HL-60/S4 treated with phorbol 12-myristate 13-acetate at 8.2 ng/mL for 4 days and 3 days (cell line): ENCODE measurements at regions not wholly inside any gene's neighbourhood (a gene's known extent, or its start where the extent isn't known, plus 50 kb on each side); places are given as distances from the start of the nearest gene placed in this dataset.

ENCODE experiments used
- in situ Hi-C: fragments of 300-500 bp; cut with MboI; formaldehyde crosslinking; loops from 2 replicates; pipeline ENCODE4 v1.15.0; 2022; ENCODE audit warnings: low sequenced_read_pairs

DNA sequence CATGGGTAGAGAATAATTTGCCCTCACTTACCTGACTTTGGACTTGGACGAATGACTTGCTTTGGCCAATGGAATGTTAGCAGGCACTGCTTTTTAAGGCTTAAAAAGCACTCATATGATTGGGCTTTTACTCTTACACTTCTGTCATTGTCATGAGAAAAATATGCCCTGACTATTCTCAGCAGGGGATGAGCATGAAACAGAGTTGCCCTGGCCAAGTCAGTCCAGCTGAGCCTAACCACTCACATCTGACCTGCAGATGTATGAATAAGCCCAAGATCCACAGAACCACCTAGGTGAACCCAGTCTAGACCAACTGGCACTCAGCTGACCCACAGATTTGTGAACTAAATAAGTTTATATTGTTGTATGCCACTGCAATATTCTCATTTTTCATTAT, 573.5 kb downstream of the TNS3 start:
- in situ Hi-C loops: no loop called here

DNA sequence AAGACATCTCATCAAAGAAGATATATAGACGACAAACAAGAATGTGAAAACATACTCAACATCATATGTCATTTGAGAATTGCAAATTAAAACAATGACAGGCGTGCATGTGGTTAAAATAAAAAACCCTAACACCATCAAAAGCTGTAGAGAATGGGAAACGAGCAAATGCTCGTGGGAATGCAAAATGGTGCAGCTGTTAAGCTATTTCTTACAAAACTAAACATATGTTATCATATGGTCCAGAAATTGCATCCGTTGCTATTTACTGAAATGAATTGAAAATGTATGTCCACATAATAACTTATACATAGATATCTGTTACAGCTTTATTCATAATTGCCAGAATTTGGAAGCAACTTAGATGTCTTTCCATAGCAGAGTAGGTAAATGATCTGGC, 574.4 kb downstream of the TNS3 start:
- in situ Hi-C loops: no loop called here

DNA sequence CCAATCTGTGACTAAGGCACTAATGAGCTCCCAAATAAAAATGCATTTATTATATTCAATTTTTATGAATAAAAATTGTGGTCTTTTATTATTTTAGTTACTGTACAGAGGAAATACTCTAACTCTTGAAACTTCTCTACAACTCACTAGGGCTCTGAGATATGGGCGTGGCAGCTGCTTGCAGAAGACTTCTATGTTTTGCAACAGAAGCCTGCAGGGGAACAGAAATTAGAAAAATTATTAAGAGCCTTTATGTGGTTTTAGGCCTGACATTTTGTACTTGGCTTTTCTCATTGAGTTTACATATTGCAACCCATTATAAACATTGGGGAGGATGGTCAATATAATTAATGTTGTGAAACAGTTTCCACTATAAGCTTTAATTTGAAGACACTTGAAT, 581.4 kb downstream of the TNS3 start:
- in situ Hi-C loops: no loop called here

DNA sequence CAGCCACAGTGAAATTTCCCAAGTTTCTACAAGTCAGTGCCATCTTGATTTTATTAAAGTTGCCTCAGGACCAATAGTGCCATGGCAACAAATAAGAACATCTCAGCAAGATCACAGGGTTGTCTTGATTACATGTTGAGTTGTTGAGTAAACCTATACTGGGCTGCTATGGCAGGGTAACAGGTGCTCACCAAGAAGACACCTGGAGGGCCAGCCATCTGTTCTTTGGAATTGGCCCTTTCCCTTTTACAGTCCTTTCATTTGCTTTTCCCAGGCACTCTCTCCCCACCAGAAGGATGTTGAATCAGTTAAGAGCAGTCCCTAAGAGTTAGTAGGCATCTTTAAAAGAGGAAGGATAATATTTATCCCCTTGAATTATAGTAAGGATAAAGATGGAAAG, 582.0 kb downstream of the TNS3 start:
- in situ Hi-C loops: no loop called here

DNA sequence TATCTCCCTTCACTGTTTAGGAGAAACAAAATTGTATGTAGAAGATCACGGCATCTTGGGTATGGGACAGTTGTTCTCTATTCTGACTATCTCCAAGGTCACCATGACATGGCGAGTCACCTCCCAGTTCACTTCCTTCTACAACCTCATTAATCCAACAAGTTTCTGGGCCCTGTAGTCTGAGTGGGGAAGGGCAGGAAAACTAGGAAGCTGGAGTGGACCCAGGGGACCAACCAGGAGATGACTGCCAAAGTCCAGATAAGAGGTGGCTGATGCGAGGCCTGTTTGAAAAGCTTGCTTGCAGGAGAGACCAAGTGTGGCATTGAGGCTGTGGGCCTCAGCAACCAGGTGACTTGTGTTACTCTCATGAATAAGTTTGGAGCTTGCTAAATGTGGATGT, 584.9 kb downstream of the TNS3 start:
- in situ Hi-C loops: no loop called here

DNA sequence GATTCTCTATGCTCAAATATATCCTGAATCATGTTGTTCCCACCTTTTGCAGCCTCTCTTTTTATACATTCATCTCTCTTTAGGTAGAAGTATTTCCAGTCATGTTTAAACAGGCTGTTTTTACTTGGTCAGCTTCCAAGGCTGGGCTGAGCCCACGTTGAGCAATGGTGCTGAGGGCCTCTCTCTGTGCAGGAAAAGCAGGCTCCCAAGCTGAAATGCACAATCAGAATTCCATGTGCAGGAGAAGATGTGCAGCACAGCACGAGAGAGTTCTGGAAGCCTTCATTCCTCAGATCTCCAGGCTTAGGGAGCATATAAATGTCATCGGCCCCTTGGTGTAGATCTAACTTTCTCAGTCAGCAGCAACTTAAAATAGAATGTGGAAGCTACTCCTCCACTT, 588.5 kb downstream of the TNS3 start:
- in situ Hi-C loops: no loop called here

DNA sequence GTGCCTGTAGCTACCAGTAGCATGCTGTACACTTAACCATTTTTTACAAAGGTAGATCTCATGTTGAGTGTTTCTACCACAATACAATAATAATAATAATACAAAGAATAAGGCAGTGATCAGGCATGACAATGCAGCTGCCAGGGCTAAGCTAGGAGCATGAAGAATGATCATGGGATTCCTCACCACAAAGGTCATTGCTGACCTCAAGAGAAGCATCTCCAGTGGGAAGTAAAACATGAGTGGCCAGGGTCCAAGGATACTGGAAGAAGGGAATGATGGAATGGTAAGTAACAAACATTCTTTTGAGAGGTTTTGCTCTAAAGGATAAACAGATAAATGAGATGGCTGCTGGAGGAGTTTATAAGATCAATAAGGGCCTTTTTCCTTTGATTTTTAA, 591.1 kb downstream of the TNS3 start:
- in situ Hi-C loops: no loop called here

DNA sequence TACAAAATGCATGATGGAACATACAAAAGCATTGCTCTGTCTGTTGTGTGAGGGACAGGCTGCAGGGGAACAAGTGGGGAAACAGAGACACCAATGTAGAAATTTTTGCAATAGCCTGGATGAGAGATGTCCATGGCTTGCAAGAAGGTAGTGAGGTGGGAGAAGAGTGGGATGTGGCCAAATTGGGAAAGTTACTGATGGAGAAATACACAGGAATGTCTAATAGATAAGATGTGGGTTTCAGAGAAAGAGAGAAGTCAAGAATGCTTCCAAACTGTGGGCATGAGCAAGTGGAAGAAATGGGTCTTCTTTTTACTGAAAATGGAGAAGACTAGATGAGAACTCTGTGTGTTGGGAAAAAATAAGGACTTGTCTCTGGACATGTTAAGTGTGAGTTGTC, 592.7 kb downstream of the TNS3 start:
- in situ Hi-C loops: no loop called here

DNA sequence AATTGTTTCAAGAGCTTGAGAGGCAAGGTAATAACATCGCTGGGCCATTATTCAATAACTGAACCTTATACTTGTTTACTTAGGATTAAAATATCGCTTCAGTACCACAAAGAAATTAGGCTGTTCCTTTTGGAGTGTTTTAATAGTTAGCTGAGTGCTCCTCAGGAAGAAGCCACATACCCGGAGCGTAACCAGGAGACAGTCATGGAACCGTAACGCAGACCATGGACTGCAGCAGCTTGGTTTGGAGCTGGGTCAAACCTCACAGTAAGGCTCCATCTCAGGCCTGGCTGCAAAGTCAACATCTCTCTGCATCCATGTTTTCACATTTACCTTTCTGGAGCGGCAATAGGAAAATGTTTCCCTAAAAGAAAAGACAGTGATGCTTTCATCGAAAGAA, 599.0 kb downstream of the TNS3 start:
- in situ Hi-C loops: no loop called here

DNA sequence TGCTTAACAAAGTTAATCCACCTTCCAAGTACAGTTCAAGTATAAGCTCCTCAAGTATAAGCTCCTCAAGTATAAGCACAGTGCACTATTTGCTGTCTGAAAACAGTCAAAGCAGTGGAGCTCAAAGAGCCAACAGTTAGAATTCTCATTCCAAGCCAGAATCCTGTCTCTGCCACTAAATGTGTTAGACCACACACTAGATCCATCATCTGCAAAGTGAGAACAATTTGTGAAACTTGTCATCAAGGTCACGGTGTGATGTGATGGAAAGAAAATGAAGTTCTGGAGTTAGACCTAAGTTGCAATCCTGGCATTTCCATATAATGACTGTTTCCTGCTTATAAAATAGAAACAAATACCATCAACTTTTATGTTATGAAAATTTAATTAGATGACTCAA, 602.5 kb downstream of the TNS3 start:
- in situ Hi-C loops: no loop called here

DNA sequence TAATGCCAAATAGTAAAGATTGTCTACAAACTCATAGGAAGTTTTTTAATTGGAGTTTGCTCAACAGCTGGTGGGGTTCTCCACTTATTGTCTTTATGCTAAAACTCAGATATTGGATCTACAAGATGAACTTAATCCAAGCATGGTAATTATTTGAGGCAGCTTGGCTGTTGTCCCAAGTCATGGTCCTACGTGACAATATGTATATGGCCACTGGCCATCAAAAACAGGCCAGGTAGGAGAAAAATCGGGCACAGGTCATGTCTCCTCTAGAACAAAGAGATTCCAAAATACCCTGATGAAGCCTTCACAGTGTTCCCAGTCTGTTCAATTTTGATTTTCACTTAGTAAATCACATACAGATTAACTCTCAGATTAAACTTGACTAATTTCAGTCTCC, 606.4 kb downstream of the TNS3 start:
- in situ Hi-C loops: no loop called here

DNA sequence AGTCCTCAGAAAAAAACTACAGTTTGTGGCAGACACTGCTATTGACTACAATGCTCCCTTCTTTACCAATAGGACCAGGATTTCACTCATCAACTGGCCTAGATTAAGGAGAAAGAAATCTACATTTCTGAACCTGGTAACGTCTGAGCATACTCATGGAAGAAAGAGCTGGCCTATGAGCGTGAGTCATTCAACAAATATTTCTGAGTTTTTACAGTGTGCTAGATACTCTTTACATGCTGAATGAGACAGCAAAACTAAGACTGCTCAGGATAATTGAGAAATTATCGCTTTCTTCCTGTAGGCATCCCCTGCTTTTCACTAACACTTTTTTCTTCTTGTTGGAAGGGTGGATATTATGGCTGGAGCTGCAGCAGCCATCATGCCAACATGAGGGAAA, 609.7 kb downstream of the TNS3 start:
- in situ Hi-C loops: no loop called here

DNA sequence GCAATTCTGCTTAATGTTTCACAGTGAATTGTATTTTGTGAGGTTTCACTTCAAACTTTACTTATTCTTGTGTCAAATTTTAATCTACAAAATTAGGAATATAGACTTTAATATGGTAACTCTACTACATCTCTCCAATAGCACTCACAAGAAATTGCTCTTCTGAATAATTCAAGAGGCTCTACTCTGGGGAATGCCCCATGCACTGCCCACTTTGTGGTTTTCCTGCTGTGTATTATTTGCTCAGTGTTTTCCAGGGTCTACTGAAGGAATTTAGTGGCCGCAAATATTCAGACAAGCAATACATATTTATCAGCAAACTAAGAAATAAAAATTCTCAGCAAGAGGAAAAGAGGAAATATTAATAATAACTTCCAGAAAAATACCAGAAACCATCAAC, 611.4 kb downstream of the TNS3 start:
- in situ Hi-C loops: no loop called here

DNA sequence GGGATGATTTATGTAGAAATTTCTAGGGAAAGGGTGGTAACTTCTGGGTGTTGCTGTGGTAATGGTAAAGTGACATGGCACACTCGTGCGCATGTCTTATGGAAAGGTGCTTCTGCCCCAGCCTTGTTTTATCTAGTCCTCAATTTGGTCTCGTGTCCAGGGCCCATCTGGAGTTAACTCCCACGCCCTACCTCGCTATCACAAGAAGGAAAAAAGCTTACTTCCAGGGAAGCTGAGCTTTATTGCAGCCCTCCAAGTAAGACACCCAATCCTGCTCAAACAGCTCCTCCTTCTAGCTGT, 611.8 kb downstream of the TNS3 start:
- in situ Hi-C loops: no loop called here

DNA sequence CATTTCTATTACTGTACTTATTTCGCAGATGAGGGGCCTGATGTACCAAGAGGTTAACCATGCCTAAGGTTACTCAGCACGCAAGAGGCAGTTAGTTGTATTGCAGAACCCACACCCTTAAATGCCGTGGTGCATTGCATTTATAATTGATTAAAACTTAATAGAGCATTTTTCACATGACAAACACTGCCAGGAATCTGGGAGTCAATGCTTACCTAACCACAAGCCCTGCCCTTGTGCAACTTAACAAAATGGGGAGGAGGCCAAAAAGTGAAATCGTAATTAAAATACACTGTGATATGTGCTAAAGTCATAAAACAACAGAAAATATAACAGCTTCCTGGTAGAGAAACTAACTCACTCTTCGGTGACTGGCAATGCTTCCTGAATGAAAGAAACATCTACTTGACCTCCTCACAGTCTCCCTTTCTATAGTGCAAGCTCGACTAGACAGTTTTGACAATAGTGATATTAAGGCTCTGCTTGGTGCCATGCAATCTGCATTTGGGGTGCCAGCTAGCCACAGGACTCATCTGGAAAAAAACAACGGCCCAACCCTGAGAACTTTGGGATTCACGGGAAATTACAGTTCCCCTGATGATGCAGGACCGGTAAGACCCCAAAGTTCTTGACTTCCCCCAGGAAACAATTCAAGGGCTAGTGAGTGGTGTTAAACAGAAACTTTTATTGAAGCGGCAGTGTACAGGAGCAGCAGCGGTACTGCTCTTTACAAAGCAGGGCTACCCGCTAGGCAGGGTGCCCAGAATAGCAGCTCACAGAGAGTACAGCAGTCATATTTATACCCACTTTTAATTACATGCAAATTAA, 612.4 kb downstream of the TNS3 start:
- in situ Hi-C loops: no loop called here

DNA sequence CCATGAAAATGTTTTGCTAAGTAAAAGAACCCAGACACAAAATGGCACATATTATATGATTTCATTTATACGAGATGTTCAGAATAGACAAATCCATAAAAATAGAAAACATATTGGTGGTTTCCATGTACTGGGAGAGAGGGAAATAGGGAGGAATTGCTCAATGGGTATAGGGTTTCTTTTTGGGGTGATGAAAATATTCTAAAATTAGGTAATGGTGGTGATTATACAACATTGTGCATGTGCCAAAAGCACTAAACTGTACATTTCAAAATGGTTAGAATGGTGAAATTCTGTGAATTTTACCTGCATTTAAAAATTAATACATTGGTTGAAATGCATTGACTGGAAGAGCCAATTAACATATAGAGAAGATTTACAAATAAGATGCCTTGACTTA, 613.9 kb downstream of the TNS3 start:
- in situ Hi-C loops: no loop called here

DNA sequence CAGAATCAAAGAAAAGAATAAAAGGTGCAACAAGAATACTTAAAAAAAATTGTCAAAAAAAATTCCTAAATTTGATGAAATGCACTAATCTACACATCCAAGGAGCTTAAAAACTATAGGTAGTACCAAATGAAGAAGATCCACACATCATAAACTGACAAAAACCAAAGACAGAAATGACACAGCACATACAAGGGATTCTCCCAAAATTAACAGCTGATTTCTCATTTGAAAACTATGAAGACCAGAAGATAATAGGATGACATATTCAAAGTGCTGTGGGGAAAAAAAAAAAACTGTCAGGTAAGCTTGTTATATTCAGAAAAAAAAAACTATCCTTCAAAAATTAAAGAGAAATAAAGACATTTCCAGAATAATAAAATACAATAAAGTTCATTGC, 618.2 kb downstream of the TNS3 start:
- in situ Hi-C loops: no loop called here

DNA sequence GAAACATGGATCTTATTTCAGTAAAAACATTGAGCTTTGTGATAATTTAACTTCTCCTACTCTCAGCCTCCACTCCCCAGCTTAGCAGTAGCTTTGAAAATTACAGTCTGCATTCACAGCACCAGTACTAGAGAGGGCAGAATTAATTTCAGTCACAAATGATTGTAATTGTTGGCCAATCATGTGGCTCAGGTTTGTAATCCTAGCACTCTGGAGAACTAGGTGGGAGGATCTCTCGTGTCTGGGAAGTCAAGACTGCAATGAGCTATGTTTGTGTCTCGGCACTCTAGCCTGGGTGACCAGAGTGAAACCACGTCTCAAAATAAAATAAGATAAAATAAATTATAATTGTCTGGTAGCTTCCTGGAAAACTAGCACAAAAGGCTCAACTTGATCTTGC, 620.9 kb downstream of the TNS3 start:
- in situ Hi-C loops: no loop called here

DNA sequence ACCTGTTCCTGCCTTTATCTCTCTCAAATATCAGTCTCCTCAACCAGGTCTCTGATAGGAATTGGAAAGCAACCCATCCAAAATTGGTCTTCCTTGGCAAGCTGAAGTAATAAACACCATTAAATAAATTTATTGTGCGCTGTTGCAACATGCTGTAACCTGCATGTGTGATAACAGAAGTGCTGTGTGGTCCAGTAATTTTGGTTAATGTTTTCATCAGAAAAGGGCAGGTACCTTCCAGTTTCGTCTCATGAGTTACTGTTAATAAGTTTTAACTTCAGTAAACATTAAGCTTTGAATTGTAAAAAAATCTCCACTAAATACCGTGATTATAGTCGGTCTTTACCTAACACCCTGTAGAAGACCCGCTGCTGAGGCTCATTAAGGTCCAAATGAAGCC, 624.7 kb downstream of the TNS3 start:
- in situ Hi-C loops: no loop called here

DNA sequence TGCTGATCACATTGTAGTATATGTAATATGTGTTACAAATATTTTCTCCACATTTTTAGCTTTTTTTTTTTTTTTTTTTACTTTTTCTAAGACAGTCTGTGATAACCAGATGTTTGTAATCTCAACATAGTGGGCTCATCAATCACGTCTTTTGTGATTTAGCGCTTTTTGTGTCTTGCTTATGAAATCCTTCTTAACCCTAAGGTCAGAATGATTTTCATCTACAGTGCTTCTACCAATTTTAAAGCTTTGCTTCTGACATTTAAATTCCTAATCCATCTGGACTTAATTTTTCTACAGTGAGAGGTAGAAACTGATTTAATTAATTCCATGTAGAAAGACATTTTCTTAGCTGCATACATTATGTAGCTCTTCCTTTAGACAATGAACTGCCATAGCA, 626.4 kb downstream of the TNS3 start:
- in situ Hi-C loops: no loop called here

DNA sequence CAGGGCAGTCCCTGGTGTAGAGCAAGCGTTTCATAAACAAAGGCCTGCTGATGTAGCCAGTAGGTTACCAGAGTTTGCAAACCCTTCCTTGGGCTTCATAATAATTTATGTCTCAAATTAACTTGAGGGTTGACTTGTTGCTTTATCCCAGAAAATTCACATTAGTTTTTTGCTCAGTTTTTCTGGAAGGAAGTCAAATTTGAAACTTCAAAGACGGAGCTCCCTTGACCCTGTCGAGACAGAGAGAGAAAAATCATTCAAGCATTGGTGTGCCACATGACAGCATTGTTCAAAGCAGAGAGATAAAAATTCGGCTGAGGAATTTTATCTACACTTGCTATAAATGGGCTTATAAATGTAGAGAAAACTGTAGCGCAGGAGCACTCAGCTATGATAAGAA, 627.7 kb downstream of the TNS3 start:
- in situ Hi-C loops: no loop called here

DNA sequence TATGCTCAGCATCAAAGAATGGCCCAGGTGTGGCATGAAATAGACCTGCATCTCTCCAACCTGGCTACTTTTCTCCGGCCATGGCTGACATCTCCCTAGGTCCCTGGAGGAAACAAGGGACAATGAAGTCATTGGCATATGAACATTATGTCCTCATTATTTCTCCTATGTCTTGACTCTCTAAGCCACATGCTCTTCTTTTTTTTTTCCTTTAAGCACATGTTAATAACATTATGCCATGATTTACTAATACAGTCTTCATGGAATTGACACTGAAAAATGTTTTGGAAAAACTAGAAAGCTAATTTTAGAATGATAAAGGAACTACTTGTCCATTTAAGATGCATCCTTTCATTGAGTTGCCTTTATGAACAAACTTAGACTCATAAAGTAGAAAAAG, 628.9 kb downstream of the TNS3 start:
- in situ Hi-C loops: no loop called here

DNA sequence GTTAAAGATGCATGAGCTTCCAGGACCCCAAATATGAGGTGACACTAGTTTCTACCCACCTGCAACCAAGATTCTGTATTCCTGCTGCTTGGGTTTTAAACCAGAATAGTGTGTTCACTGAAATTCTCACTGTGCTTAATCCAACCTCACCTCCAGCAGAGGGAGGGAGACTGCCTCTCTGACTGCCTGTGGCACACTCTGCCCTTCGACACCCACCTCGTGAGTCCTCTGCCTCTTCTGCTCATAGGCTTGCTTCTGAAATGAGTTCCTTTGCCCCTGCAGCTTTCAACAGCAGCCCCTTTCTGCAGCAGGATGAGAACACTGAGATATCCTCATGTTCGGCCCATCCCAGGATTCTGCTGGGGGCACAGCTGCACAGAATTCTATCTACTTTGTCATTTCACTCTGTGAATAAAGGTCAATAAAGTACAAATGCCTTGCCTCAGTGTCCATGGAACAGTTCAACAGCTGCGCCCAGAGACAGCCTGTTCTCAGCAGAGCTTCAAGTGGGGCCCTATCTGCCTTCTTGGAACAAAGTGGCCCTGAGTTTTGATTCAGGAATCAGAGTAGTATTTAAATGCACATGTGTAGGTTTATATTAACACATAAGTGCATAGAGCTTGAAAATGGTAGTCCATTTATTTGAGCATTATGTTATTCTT, 632.5 kb downstream of the TNS3 start:
- in situ Hi-C loops: no loop called here
